ENCODE measurements at regions not wholly inside any gene's neighbourhood (a gene's known extent, or its start where the extent isn't known, plus 50 kb on each side); places are given as distances from the start of the nearest gene placed in this dataset.

DNA sequence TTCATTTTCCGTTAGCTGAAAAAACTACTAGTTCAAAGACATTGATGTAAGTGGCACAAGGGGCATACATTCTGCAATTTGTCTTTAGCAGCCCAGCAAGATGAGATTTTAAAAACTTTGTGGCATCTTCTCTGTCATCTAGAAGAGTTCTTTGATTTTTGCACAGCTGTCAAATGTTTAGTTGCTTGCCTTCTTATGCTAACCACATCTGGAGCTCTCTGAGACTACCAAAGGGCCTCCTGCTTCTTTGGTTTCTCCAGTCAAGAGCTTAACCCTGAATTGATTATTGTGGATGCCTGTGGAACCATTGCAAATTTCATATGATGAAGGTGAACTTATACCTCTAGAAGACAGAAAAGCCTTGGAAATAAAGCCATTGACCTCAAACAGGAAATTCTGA lies 468.7 kb upstream of the RGMA start:
- TF ChIP-seq POLR2A (IDR thresholded peaks at IDR 0.05) = no peak
- TF ChIP-seq, protein P1, sequence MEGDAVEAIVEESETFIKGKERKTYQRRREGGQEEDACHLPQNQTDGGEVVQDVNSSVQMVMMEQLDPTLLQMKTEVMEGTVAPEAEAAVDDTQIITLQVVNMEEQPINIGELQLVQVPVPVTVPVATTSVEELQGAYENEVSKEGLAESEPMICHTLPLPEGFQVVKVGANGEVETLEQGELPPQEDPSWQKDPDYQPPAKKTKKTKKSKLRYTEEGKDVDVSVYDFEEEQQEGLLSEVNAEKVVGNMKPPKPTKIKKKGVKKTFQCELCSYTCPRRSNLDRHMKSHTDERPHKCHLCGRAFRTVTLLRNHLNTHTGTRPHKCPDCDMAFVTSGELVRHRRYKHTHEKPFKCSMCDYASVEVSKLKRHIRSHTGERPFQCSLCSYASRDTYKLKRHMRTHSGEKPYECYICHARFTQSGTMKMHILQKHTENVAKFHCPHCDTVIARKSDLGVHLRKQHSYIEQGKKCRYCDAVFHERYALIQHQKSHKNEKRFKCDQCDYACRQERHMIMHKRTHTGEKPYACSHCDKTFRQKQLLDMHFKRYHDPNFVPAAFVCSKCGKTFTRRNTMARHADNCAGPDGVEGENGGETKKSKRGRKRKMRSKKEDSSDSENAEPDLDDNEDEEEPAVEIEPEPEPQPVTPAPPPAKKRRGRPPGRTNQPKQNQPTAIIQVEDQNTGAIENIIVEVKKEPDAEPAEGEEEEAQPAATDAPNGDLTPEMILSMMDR (IDR thresholded peaks at IDR 0.05) = no peak
